NCI-H748 (cell line): ENCODE measurements at regions not wholly inside any gene's neighbourhood (a gene's known extent, or its start where the extent isn't known, plus 50 kb on each side); places are given as distances from the start of the nearest gene placed in this dataset.
"Not testable (repeated sequence)": the region's sequence is repeated elsewhere in the genome, so short reads cannot be mapped to it uniquely, and the experiment has no call there.

ENCODE experiments used
- DNase-seq: peaks from one replicate; lab custom pipeline; 2025; ENCODE audit not compliant: unreplicated experiment; lab: John Stamatoyannopoulos, UW

GRCh38 chr7:47093320-47094234 is 488.3 kb downstream of the TNS3 start:
- DNase-seq, result no peak

- no peak for DNase-seq
Measured at GRCh38 chr7:47092336-47092735, 489.6 kb downstream of the TNS3 start.

- no peak for DNase-seq
Measured at GRCh38 chr7:47091141-47091540, 490.8 kb downstream of the TNS3 start.

DNA sequence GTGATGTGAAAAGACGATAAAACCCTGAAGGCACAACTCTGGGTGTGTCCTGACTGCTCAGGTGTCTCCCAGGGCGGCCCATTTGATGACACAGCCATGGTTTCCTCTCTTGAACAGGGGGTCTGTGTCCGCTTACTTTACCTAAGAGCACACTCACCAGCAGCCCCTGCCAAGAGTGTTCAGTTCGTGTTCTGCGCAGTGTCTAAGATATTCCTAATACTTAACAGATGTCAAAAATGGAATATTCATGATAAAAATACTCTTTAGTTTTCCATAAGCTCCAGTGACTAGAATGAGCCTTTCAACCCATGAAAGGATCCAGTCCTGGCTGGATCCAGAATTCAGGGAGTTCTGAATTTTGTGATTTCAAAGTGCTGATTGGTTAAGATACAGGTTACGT is 492.4 kb downstream of the TNS3 start:
- no peak for DNase-seq

- no peak for DNase-seq
Measured at GRCh38 chr7:47089068-47089417, 492.9 kb downstream of the TNS3 start.

GRCh38 chr7:47088329-47089067 is 493.4 kb downstream of the TNS3 start:
- DNase-seq, result peak; percentile 56

GRCh38 chr7:47087866-47088265 is 494.0 kb downstream of the TNS3 start:
- DNase-seq, result no peak

- no peak for DNase-seq
Measured at GRCh38 chr7:47085491-47086275, 496.2 kb downstream of the TNS3 start.

DNA sequence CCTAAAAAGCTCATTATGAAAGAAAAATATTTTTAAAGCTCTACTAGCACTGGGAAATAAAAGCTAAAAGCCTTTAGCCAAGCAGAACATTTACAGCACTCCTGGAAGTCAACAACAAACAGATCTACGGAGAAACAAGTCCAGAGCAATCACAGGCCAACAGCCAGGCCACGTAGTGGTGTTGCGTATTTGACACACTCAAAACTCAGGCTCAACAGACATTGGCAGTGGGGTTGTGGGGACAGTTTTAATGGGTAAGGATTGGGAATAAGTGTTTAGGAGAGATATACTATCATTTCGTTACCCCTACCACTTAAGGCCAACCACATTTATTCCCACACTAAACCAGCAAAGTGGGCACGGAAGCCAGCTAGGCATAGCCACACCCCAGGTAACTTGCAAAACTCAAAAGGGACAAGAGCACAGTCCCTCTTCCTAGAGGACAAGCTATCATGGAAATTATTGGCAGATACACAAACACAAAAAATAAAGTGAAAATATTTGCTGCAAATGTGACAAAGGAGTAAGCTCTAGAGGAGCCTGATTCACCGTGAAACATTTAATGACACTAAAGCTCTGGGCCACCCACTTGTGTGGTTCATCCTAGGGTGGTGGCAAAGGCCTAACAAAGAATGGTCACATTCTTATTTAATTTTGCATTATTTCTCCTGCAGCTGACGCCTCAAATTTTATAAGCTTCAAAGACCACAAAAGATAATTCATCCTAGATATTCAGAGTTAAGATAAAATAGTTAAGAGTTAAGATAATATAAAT is 498.2 kb downstream of the TNS3 start:
- no peak for DNase-seq

GRCh38 chr7:47080816-47081215 is 501.1 kb downstream of the TNS3 start:
- DNase-seq, result peak; percentile 13

GRCh38 chr7:47078241-47078640 is 503.7 kb downstream of the TNS3 start:
- no peak for DNase-seq

DNA sequence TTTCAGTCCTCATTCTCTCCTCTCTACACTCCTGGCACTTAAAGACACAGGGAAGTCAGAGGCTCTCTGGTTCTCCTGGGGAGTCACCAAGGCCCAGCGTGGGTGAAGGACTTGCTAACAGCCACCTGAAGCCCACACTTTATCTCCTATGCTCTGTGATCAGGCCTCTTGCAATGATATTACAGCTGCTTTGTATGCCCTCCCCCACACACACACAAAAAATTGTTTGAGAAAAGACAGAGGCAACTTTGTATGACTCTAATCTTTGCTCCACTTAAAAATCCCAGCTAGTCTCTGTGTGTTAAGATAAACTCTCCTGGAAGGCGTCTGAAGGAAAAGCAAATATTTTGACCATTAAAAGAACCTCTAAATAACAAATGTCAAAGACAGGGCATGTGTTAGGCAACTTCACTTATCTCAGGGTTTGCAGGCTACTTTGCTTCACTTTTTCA is 507.2 kb downstream of the TNS3 start:
- no peak for DNase-seq

- no peak for DNase-seq
Measured at GRCh38 chr7:47073284-47073683, 508.6 kb downstream of the TNS3 start.

- no peak for DNase-seq
Measured at GRCh38 chr7:47071866-47072265, 510.0 kb downstream of the TNS3 start.

DNA sequence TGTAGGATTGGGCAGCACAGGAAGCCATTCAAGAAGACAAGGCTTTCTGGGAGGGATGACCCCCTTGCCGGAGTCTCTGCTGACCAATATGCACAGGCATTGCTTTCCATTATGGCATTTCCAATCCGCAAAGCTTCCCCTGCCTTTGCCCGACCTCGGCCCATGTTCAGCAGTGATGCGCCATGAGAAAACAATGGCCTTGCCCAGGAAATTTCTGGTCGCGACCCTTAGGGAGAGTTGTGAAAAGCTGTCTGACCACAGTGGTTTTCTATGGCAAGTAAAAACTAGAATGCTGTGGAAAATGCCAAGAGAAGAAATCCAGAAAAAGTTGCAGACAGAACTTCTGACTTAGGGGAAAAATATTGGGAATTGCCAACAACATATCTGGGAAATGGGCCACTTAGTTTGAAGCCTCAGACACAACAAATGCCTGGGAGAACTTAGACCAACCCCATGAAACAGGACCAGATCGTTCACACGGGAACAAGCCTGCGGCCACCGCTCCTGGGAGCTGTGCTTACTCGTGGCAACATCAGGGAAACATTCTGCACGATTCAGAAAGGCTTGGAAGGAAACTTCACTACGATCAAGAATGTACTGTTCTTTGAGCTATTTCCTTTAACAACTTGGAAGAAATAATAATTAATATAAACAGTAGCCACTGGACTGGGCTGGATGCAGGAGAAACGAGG is 512.4 kb downstream of the TNS3 start:
- no peak for DNase-seq

DNA sequence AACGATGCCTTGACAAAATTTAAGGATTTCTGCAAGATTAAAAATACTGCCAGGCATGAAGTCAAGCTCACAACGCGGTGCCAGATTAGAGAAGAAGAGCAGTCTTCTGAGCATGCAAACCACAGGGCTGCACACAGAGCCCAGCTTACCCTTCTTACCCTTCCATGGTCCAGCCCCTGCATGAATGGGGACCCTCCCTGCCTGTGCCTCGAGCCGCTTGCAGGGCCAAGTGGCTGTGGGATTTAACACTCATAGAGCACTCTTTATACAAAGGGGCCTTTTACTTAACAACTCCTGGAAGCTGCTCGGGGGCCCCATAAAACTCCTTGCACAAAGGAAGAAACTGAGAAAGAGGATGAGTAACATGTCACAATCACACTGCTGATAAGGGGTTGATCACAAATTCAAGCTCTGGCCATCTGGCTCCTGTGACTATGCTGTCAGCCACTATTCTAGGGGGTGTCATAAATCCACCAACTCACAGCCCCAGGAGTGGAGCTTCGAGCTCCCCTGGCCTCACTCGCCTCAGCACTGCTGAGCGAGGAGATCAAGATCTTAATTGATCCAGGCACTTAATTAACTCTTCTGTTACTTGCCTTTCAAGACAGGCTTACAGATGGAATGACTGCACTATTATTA is 514.8 kb downstream of the TNS3 start:
- DNase-seq, result no peak

DNA sequence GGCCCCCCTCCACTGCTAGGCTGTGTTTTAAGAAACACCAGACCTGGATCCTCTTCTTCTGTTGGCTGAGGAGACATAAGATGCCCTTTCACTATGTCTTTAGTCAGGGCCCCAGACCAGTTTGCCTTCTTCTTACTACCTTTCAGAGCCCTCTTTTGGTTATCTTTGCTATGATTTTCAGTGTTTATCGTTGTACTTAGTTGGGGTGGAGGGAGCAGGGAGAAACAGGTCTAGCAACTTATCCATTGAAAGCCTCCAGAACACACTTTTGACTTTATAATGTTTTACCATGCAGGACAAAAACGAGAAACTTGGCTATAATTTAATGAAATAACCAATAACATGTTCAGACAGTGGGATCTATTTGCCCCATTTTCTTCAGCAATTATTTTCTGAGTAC is 525.2 kb downstream of the TNS3 start:
- DNase-seq, result no peak

DNA sequence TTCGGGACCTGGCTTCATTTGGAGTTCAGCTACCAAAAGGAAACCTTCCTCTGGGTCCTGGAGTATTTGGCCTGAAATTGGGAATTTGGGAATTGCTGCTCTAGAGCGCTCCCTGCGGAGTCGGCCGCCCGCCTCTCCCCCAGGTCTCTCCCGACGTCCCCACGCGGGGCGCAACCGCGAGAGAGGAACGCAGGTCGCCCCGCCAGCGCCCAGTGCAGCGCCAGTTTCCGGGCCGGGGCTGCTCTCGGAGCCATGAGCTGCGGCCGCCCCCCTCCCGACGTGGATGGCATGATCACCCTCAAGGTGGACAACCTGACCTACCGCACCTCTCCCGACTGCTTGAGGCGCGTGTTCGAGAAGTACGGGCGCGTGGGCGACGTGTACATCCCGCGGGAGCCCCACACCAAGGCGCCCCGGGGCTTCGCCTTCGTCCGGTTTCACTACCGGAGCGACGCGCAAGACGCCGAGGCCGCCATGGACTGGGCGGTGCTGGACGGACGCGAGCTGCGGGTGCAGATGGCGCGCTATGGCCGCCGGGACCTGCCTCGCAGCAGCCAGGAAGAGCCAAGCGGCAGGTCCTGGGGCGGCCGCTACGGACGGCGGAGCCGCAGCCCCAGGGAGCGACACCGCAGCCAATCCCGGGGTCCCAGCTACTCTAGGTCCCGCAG is 529.2 kb downstream of the TNS3 start:
- not testable (repeated sequence) for DNase-seq

DNA sequence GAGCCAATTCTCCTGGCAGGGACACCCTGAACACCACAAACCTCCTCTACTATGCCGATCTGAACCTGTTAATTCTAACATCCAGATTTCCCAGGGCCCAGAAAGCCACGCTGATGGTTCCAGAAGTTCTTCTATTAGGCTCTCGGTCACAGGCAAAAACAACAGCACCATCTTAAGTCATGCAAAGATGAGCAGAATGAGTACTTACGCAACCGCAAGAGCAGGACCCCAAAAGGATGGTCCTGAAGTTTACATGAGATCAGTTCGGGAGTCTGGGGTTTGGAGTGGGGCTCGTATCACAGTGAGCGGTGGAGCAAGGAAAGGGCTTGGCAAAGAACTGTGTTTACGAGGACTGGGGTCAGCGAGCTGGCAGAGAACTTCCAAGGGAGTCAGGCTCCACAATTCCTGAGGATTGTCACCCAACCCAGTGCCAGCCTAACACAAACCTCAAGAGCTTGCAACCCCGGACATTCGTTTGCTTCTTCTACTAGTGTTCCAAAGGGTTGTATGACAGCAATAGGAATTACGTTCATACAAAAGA is 532.6 kb downstream of the TNS3 start:
- no peak for DNase-seq
